ENCODE measurements at regions not wholly inside any gene's neighbourhood (a gene's known extent, or its start where the extent isn't known, plus 50 kb on each side); places are given as distances from the start of the nearest gene placed in this dataset.

DNA sequence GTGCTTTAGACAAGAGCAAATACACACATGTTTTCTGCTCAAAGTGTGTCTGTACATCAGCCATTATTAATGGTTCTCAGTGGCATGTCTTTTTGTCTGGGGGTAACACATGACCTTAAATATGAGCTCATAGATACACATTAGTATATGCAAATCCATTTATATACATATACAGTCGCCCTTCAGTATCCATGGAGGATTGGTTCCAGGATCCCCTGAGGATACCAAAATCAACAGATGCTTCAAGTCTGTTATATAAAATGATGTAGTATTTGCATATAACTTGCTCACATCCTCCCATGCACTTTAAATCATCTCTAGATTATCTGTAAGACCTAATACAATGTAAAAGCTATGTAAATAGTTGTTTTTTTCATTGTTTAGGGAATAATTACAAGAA lies 298.1 kb downstream of the OLFM4 start:
- no peak for TF ChIP-seq CTCF (IDR thresholded peaks at IDR 0.05)
- no peak for TF ChIP-seq SIN3A (IDR thresholded peaks at IDR 0.05; ENCODE audit: borderline replicate concordance, insufficient read depth, low read depth, low read length)
- TF ChIP-seq, protein P1, sequence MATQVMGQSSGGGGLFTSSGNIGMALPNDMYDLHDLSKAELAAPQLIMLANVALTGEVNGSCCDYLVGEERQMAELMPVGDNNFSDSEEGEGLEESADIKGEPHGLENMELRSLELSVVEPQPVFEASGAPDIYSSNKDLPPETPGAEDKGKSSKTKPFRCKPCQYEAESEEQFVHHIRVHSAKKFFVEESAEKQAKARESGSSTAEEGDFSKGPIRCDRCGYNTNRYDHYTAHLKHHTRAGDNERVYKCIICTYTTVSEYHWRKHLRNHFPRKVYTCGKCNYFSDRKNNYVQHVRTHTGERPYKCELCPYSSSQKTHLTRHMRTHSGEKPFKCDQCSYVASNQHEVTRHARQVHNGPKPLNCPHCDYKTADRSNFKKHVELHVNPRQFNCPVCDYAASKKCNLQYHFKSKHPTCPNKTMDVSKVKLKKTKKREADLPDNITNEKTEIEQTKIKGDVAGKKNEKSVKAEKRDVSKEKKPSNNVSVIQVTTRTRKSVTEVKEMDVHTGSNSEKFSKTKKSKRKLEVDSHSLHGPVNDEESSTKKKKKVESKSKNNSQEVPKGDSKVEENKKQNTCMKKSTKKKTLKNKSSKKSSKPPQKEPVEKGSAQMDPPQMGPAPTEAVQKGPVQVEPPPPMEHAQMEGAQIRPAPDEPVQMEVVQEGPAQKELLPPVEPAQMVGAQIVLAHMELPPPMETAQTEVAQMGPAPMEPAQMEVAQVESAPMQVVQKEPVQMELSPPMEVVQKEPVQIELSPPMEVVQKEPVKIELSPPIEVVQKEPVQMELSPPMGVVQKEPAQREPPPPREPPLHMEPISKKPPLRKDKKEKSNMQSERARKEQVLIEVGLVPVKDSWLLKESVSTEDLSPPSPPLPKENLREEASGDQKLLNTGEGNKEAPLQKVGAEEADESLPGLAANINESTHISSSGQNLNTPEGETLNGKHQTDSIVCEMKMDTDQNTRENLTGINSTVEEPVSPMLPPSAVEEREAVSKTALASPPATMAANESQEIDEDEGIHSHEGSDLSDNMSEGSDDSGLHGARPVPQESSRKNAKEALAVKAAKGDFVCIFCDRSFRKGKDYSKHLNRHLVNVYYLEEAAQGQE (IDR thresholded peaks at IDR 0.05; ENCODE audit: insufficient read depth in 1 of 2, low read depth in 2 of 2, low read length in 1 of 2) = no peak
- TF ChIP-seq POLR2AphosphoS5 (IDR thresholded peaks at IDR 0.05; ENCODE audit: low read depth, low read length) = no peak
- TF ChIP-seq TCF7L2 (IDR thresholded peaks at IDR 0.05; ENCODE audit: low read depth, low read length) = no peak

Data from Panc1 (cell line).